ENCODE measurements at regions not wholly inside any gene's neighbourhood (a gene's known extent, or its start where the extent isn't known, plus 50 kb on each side); places are given as distances from the start of the nearest gene placed in this dataset.

- TF ChIP-seq EZH2 (IDR thresholded peaks at IDR 0.05; ENCODE audit: low read depth) = no peak
- TF ChIP-seq CTCF (conservative IDR thresholded peaks at IDR 0.05) = no peak
- Histone ChIP-seq H2AFZ (no peak overlapping the region), H3K4me2 (no peak overlapping the region), H3K27ac (no peak overlapping the region), H3F3A (ENCODE audit: insufficient read depth, low read depth) (no peaks in the 10 kb centered on the region), H3K9me3 (ENCODE audit: insufficient read depth, low read depth) (no peaks in the 10 kb centered on the region), H4K20me1 (ENCODE audit: insufficient read depth) (no peaks in the 10 kb centered on the region), H3K27me3 (ENCODE audit: insufficient read depth, low read depth) (no peaks in the 10 kb centered on the region), H3K4me1 (replicated peaks; ENCODE audit: insufficient read depth) (no peaks in the 10 kb centered on the region), H3K36me3 (ENCODE audit: low read depth) (no peaks in the 10 kb centered on the region), H3K4me3 (no peak overlapping the region), H3K79me2 (ENCODE audit: low read depth) (no peaks in the 10 kb centered on the region), H3K9me2 (ENCODE audit: insufficient read depth) (no peaks in the 10 kb centered on the region)
- CTCF ChIA-PET = no interaction called here
- POLR2A ChIA-PET (ENCODE audit: unreplicated experiment) = no interaction called here
- no TSS peak for BruUV-seq (replicated peaks)
- no peak for DNase-seq
- intact Hi-C loops (cut with micrococcal nuclease; ENCODE audit: unreplicated experiment) = no loop called here
Observed at GRCh38 chr9:28628031-28628430, 1054.8 kb upstream of the C9orf72 start.

GRCh38 chr9:28648723-28649122 lies 1075.4 kb upstream of the C9orf72 start:
- DNase-seq = no peak
- TF ChIP-seq CTCF (conservative IDR thresholded peaks at IDR 0.05) (no peak), EZH2 (IDR thresholded peaks at IDR 0.05; ENCODE audit: low read depth) (no peak)
- H3K79me2 ChIP-seq (ENCODE audit: low read depth) = no peaks in the 10 kb centered on the region
- no peak overlapping the region for H2AFZ ChIP-seq
- no peak overlapping the region for H3K27ac ChIP-seq
- H3K4me2 ChIP-seq = no peak overlapping the region
- H3K9me3 ChIP-seq (ENCODE audit: insufficient read depth, low read depth) = no peaks in the 10 kb centered on the region
- no peaks in the 10 kb centered on the region for H3K9me2 ChIP-seq (ENCODE audit: insufficient read depth)
- BruUV-seq (replicated peaks) = no TSS peak
- no peak overlapping the region for H3K4me3 ChIP-seq
- no peaks in the 10 kb centered on the region for H3F3A ChIP-seq (ENCODE audit: insufficient read depth, low read depth)
- H3K36me3 ChIP-seq (ENCODE audit: low read depth) = no peaks in the 10 kb centered on the region
- intact Hi-C loops (cut with micrococcal nuclease; ENCODE audit: unreplicated experiment) = no loop called here
- H3K27me3 ChIP-seq (ENCODE audit: insufficient read depth, low read depth) = no peaks in the 10 kb centered on the region
- POLR2A ChIA-PET (ENCODE audit: unreplicated experiment) = no interaction called here
- no peaks in the 10 kb centered on the region for H4K20me1 ChIP-seq (ENCODE audit: insufficient read depth)
- CTCF ChIA-PET = no interaction called here
- H3K4me1 ChIP-seq (replicated peaks; ENCODE audit: insufficient read depth) = no peaks in the 10 kb centered on the region

- no peak overlapping the region for H3K4me3 ChIP-seq
- H3K9me3 ChIP-seq (ENCODE audit: insufficient read depth, low read depth) = no peaks in the 10 kb centered on the region
- no peak for TF ChIP-seq EZH2 (IDR thresholded peaks at IDR 0.05; ENCODE audit: low read depth)
- no peak for TF ChIP-seq CTCF (conservative IDR thresholded peaks at IDR 0.05)
- no peak for DNase-seq
- H3K79me2 ChIP-seq (ENCODE audit: low read depth) = no peaks in the 10 kb centered on the region
- no peaks in the 10 kb centered on the region for H3K36me3 ChIP-seq (ENCODE audit: low read depth)
- CTCF ChIA-PET = no interaction called here
- no peaks in the 10 kb centered on the region for H3K27me3 ChIP-seq (ENCODE audit: insufficient read depth, low read depth)
- H4K20me1 ChIP-seq (ENCODE audit: insufficient read depth) = no peaks in the 10 kb centered on the region
- H3K4me1 ChIP-seq (replicated peaks; ENCODE audit: insufficient read depth) = no peaks in the 10 kb centered on the region
- H2AFZ ChIP-seq = no peak overlapping the region
- no peaks in the 10 kb centered on the region for H3K9me2 ChIP-seq (ENCODE audit: insufficient read depth)
- POLR2A ChIA-PET (ENCODE audit: unreplicated experiment) = no interaction called here
- H3F3A ChIP-seq (ENCODE audit: insufficient read depth, low read depth) = no peaks in the 10 kb centered on the region
- intact Hi-C loops (cut with micrococcal nuclease; ENCODE audit: unreplicated experiment) = no loop called here
- no peak overlapping the region for H3K4me2 ChIP-seq
- no peak overlapping the region for H3K27ac ChIP-seq
- no TSS peak for BruUV-seq (replicated peaks)
Observed at GRCh38 chr9:28650327-28650726, 1077.0 kb upstream of the C9orf72 start.

Data from PC-9 (cell line).